ENCODE measurements at regions not wholly inside any gene's neighbourhood (a gene's known extent, or its start where the extent isn't known, plus 50 kb on each side); places are given as distances from the start of the nearest gene placed in this dataset.

DNA sequence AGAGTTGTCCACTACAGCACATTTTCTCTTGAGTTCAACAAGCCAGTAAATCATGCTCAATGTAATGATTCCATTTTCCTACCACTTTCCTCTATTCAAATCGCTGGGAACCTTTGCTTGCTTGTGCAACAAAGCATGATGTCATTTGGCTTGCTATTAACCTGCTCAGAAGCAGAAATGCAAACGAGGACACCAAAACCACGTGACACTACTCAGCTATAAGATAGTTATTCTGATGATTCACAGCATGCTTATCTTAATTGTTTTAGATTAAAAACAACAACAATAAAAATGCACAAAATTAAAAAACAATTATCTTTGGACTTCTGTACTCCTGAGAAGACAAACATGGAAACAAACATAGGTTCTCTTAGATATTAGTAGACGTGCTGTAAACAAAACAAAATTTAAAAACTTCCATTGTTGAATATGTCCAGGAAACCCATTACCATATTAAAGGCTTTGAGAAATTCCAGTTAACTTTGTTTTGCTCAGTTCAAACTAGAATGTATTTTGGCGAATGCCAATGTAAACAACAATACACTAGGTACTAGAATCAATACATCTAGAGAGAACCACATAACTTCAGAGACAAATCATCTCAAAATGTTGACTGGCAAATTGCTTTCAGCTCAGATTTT lies 77.5 kb upstream of the KRAS start:
- H2AFZ ChIP-seq (ENCODE audit: low read depth, low read length) = no peak overlapping the region
- no TSS peak for BruUV-seq (replicated peaks)
- TF ChIP-seq GABPA (tag; conservative IDR thresholded peaks at IDR 0.05; ENCODE audit: low read depth) = no peak
- TF ChIP-seq, protein P1, sequence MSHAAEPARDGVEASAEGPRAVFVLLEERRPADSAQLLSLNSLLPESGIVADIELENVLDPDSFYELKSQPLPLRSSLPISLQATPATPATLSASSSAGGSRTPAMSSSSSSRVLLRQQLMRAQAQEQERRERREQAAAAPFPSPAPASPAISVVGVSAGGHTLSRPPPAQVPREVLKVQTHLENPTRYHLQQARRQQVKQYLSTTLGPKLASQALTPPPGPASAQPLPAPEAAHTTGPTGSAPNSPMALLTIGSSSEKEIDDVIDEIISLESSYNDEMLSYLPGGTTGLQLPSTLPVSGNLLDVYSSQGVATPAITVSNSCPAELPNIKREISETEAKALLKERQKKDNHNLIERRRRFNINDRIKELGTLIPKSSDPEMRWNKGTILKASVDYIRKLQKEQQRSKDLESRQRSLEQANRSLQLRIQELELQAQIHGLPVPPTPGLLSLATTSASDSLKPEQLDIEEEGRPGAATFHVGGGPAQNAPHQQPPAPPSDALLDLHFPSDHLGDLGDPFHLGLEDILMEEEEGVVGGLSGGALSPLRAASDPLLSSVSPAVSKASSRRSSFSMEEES (CRISPR knock-in tag; IDR thresholded peaks at IDR 0.05) = peak; percentile 93
- TF ChIP-seq, protein P2, sequence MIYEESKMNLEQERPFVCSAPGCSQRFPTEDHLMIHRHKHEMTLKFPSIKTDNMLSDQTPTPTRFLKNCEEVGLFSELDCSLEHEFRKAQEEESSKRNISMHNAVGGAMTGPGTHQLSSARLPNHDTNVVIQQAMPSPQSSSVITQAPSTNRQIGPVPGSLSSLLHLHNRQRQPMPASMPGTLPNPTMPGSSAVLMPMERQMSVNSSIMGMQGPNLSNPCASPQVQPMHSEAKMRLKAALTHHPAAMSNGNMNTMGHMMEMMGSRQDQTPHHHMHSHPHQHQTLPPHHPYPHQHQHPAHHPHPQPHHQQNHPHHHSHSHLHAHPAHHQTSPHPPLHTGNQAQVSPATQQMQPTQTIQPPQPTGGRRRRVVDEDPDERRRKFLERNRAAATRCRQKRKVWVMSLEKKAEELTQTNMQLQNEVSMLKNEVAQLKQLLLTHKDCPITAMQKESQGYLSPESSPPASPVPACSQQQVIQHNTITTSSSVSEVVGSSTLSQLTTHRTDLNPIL (CRISPR knock-in tag; IDR thresholded peaks at IDR 0.05) = no peak
- TF ChIP-seq NFRKB (IDR thresholded peaks at IDR 0.05; ENCODE audit: low read depth) = no peak
- TF ChIP-seq JUND (IDR thresholded peaks at IDR 0.05; ENCODE audit: borderline replicate concordance, low read depth, low read length) = peak; percentile 15; the same call in 1 of the 2 replicates
- peak; percentile 54; the same call in 2 of the 3 replicates for TF ChIP-seq JUND (tag; IDR thresholded peaks at IDR 0.05; ENCODE audit: borderline replicate concordance, low read depth, low read length)
- TF ChIP-seq BMI1 (IDR thresholded peaks at IDR 0.05; ENCODE audit: low read length) = no peak
- no peak for TF ChIP-seq ZNF124 (CRISPR knock-in tag; IDR thresholded peaks at IDR 0.05)
- TF ChIP-seq MAFF (IDR thresholded peaks at IDR 0.05; ENCODE audit: low read length) = no peak
- TF ChIP-seq CBFA2T3 (IDR thresholded peaks at IDR 0.05) = no peak
- TF ChIP-seq PTTG1 (tag; IDR thresholded peaks at IDR 0.05; ENCODE audit: low read depth) = no peak
- no peak for TF ChIP-seq SREBF2 (CRISPR knock-in tag; IDR thresholded peaks at IDR 0.05)
- no peak for TF ChIP-seq MXI1 (IDR thresholded peaks at IDR 0.05; ENCODE audit: low read depth, low read length)
- no peak for TF ChIP-seq CBX2 (IDR thresholded peaks at IDR 0.05; ENCODE audit: insufficient read depth, low read length, poor library complexity, severe bottlenecking)
- TF ChIP-seq ZNF184 (CRISPR knock-in tag; IDR thresholded peaks at IDR 0.05) = no peak
- no peak for TF ChIP-seq ZNF175 (CRISPR knock-in tag; IDR thresholded peaks at IDR 0.05; ENCODE audit: low read depth)
- TF ChIP-seq DMBX1 (CRISPR knock-in tag; IDR thresholded peaks at IDR 0.05; ENCODE audit: borderline replicate concordance) = no peak
- TF ChIP-seq MYNN (IDR thresholded peaks at IDR 0.05) = no peak
- TF ChIP-seq MYNN (CRISPR knock-in tag; IDR thresholded peaks at IDR 0.05) = no peak
- TF ChIP-seq, protein P3, sequence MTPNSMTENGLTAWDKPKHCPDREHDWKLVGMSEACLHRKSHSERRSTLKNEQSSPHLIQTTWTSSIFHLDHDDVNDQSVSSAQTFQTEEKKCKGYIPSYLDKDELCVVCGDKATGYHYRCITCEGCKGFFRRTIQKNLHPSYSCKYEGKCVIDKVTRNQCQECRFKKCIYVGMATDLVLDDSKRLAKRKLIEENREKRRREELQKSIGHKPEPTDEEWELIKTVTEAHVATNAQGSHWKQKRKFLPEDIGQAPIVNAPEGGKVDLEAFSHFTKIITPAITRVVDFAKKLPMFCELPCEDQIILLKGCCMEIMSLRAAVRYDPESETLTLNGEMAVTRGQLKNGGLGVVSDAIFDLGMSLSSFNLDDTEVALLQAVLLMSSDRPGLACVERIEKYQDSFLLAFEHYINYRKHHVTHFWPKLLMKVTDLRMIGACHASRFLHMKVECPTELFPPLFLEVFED (CRISPR knock-in tag; conservative IDR thresholded peaks at IDR 0.05) = no peak
- no peak for TF ChIP-seq SMARCC2 (IDR thresholded peaks at IDR 0.05; ENCODE audit: low read depth)
- TF ChIP-seq MTF1 (CRISPR knock-in tag; IDR thresholded peaks at IDR 0.05; ENCODE audit: borderline replicate concordance) = no peak

More for the DNA sequence above, 77.5 kb upstream of the KRAS start:
- intact Hi-C loops (cut with micrococcal nuclease) (no loop called here), in situ Hi-C loops (cut with MboI) (no loop called here)
- H3K4me1 ChIP-seq (replicated peaks in 1 of 2; ENCODE audit: control insufficient read depth in 2 of 2, insufficient read depth in 2 of 2, low read length in 2 of 2) = no peaks in the 10 kb centered on the region
- WGBS (ENCODE audit: insufficient coverage, low coverage, missing lambda C conversion rate) = 0% methylated on average over 5 of the region's 5 CpGs
- ATAC-seq (no peak), DNase-seq (ENCODE audit: extremely low read depth in 1 of 4, low spot score in 3 of 4) (no peak), FAIRE-seq (no peak)
- H4K20me1 ChIP-seq (replicated peaks; ENCODE audit: control insufficient read depth, insufficient read depth, low read length) = no peaks in the 10 kb centered on the region
- H3K79me2 ChIP-seq (ENCODE audit: control insufficient read depth, insufficient read depth, low read length) = no peaks in the 10 kb centered on the region
- POLR2A ChIA-PET = no interaction called here
- H3K9ac ChIP-seq (ENCODE audit: insufficient read depth in 1 of 2, low read depth in 2 of 2, low read length in 2 of 2) = no peak overlapping the region
- no peaks in the 10 kb centered on the region for H3K9me3 ChIP-seq (replicated peaks; ENCODE audit: control insufficient read depth, insufficient read depth, low read depth, low read length)
- H3K9me1 ChIP-seq (ENCODE audit: control insufficient read depth, insufficient read depth, low read length) = no peaks in the 10 kb centered on the region
- H3K4me2 ChIP-seq (ENCODE audit: insufficient read depth, low read length) = no peak overlapping the region
- CTCF ChIA-PET (ENCODE audit: low intra/inter-chr PET ratio) = no interaction called here
- H3K27ac ChIP-seq (ENCODE audit: extremely low read depth, low read depth, low read length) = no peak overlapping the region
- no peaks in the 10 kb centered on the region for H3K36me3 ChIP-seq (ENCODE audit: control insufficient read depth, insufficient read depth, low read length)
- no peak overlapping the region for H3K4me3 ChIP-seq
- no peaks in the 10 kb centered on the region; a peak in 1 of 5 replicates for H3K27me3 ChIP-seq (ENCODE audit: control insufficient read depth in 2 of 2, insufficient read depth in 2 of 2, low read length in 2 of 2)
